ENCODE measurements at regions not wholly inside any gene's neighbourhood (a gene's known extent, or its start where the extent isn't known, plus 50 kb on each side); places are given as distances from the start of the nearest gene placed in this dataset.
"Not testable (repeated sequence)": the region's sequence is repeated elsewhere in the genome, so short reads cannot be mapped to it uniquely, and the experiment has no call there.

DNA sequence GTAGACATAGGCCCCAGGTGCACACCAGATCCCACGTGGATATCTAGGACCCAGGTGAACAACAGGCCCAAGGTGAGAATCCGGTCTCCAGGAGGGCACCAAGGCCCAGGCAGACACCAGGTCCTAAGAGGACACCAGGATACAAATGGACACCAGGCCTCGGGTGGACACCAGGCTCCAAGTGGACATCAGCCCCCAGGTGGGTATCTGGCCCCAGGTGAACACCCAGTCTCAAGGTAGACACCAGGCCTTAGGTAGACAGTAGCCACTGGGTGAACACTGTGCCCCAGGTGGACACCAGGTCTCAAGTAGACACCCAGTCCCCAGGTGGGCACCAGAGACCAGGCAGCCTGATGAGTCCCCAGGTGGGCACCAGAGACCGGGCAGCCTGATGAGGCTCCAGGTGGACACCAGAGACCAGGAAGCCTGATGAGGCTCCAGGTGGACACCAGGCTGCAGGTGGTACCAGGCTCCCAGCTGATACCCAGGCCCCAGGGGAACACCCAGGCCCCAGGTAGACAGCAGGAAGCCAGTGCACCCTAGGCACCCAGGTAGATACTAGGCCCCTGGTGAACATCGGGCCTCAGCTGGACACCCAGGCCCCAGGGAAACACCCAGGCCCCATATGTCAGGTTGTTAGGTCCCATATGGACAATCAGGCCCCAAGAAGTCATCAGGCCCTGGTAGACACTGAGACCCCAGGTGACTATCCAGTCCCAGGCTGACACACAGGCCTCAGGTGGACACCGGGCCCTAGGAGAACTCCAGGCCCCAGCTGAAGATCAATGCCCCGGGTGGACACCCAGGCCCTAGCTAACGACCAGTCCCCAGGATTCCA, 55.1 kb upstream of the SEPTIN5 start:
- Histone ChIP-seq H3K27me3 (ENCODE audit: low read depth, low read length) (0 out of 2 replicates have a peak, but pooled peaks cover 2% of the 10 kb centered on the region), H4K20me1 (ENCODE audit: insufficient read depth, low read length) (no peaks in the 10 kb centered on the region), H3K4me2 (ENCODE audit: low read length) (no peak overlapping the region), H3K9me3 (ENCODE audit: insufficient read depth, low read length) (no peaks in the 10 kb centered on the region), H3K4me3 (ENCODE audit: low read length) (no peak overlapping the region), H3K36me3 (replicated peaks; ENCODE audit: low read depth, low read length) (no peaks in the 10 kb centered on the region), H3K4me1 (ENCODE audit: low read length) (no peaks in the 10 kb centered on the region), H3K79me2 (ENCODE audit: low read length) (no peaks in the 10 kb centered on the region), H3K27ac (ENCODE audit: low read length) (no peak overlapping the region), H3K9ac (ENCODE audit: low read length) (no peak overlapping the region), H2AFZ (ENCODE audit: low read depth, low read length) (no peak overlapping the region)
- TF ChIP-seq CTCF (IDR thresholded peaks at IDR 0.05; ENCODE audit: low read depth, low read length) (no peak), EZH2phosphoT487 (IDR thresholded peaks at IDR 0.05; ENCODE audit: low read depth) (no peak)

- Histone ChIP-seq H3K36me3 (replicated peaks; ENCODE audit: low read depth, low read length) (no peaks in the 10 kb centered on the region), H4K20me1 (ENCODE audit: insufficient read depth, low read length) (no peaks in the 10 kb centered on the region), H3K4me3 (ENCODE audit: low read length) (no peak overlapping the region), H3K4me2 (ENCODE audit: low read length) (no peak overlapping the region), H2AFZ (ENCODE audit: low read depth, low read length) (no peak overlapping the region), H3K4me1 (ENCODE audit: low read length) (no peaks in the 10 kb centered on the region), H3K27me3 (ENCODE audit: low read depth, low read length) (0 out of 2 replicates have a peak, but pooled peaks cover 2% of the 10 kb centered on the region), H3K79me2 (ENCODE audit: low read length) (no peaks in the 10 kb centered on the region), H3K9ac (ENCODE audit: low read length) (no peak overlapping the region), H3K9me3 (ENCODE audit: insufficient read depth, low read length) (no peaks in the 10 kb centered on the region), H3K27ac (ENCODE audit: low read length) (no peak overlapping the region)
- TF ChIP-seq CTCF (IDR thresholded peaks at IDR 0.05; ENCODE audit: low read depth, low read length) (no peak), EZH2phosphoT487 (IDR thresholded peaks at IDR 0.05; ENCODE audit: low read depth) (no peak)
These were observed 54.4 kb upstream of the SEPTIN5 start for GRCh38 chr22:19659805-19660345.

GRCh38 chr22:19660583-19660982, 53.7 kb upstream of the SEPTIN5 start:
- H3K9me3 ChIP-seq (ENCODE audit: insufficient read depth, low read length); H4K20me1 ChIP-seq (ENCODE audit: insufficient read depth, low read length); H3K79me2 ChIP-seq (ENCODE audit: low read length); H3K27me3 ChIP-seq (ENCODE audit: low read depth, low read length); H2AFZ ChIP-seq (ENCODE audit: low read depth, low read length); H3K4me2 ChIP-seq (ENCODE audit: low read length); H3K4me1 ChIP-seq (ENCODE audit: low read length); H3K4me3 ChIP-seq (ENCODE audit: low read length); H3K27ac ChIP-seq (ENCODE audit: low read length); H3K36me3 ChIP-seq (replicated peaks; ENCODE audit: low read depth, low read length); H3K9ac ChIP-seq (ENCODE audit: low read length): not testable (repeated sequence)

DNA sequence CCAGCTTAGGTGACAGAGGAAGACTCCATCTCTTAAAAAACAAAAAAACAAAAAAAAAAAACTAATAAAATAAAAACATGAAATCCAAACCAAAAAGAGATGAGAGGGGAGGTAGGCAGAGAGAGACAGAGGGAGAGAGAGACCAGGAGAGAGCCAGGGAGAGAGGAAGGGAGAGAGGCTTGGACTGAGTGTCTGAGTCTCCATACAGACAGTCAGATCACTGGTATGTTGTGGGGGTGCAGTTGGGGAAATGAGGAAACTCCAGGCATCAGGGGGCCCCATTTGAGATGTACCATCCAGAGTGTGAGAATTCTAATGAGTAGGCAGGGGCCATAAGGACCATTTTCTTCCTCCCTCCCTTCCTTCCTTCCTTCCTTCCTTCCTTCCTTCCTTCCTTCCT, 53.1 kb upstream of the SEPTIN5 start:
- Histone ChIP-seq H3K27ac (ENCODE audit: low read length) (no peak overlapping the region), H3K4me2 (ENCODE audit: low read length) (no peak overlapping the region), H3K36me3 (replicated peaks; ENCODE audit: low read depth, low read length) (no peaks in the 10 kb centered on the region), H2AFZ (ENCODE audit: low read depth, low read length) (no peak overlapping the region), H3K79me2 (ENCODE audit: low read length) (no peaks in the 10 kb centered on the region), H3K27me3 (ENCODE audit: low read depth, low read length) (0 out of 2 replicates have a peak, but pooled peaks cover 2% of the 10 kb centered on the region), H3K4me3 (ENCODE audit: low read length) (no peak overlapping the region), H3K4me1 (ENCODE audit: low read length) (no peaks in the 10 kb centered on the region), H4K20me1 (ENCODE audit: insufficient read depth, low read length) (no peaks in the 10 kb centered on the region), H3K9me3 (ENCODE audit: insufficient read depth, low read length) (no peaks in the 10 kb centered on the region), H3K9ac (ENCODE audit: low read length) (no peak overlapping the region)
- TF ChIP-seq CTCF (IDR thresholded peaks at IDR 0.05; ENCODE audit: low read depth, low read length), result no peak
- no peak for TF ChIP-seq EZH2phosphoT487 (IDR thresholded peaks at IDR 0.05; ENCODE audit: low read depth)

DNA sequence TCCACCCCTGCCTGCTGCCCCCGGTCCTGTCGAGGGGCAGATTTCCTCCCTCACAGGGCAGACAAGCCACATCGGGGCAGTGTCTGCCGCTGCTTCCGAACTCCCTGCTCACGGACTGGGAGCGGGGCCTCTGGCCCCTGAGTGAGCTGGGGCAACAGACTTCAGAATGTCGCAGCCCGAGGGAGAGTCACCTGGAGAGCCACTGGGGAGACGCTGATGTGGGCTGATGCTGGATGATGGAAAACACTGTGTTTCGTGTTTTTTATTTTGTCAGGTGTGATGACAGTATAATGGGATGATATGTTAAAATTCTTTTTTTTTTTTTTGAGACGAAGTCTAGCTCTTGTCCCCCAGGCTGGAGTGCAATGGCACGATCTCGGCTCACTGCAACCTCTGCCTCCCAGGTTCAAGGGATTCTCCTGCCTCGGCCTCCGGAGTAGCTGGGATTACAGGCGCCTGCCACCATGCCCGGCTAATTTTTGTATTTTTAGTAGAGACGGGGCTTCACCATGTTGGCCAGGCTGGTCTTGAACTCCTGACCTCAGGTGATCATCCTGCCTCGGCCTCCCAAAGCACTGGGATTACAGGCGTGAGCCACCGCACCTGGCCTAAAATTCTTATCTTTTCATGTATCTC, 52.1 kb upstream of the SEPTIN5 start:
- not testable (repeated sequence) for H4K20me1 ChIP-seq (ENCODE audit: insufficient read depth, low read length); H2AFZ ChIP-seq (ENCODE audit: low read depth, low read length); H3K9ac ChIP-seq (ENCODE audit: low read length); H3K36me3 ChIP-seq (replicated peaks; ENCODE audit: low read depth, low read length); H3K4me2 ChIP-seq (ENCODE audit: low read length); H3K79me2 ChIP-seq (ENCODE audit: low read length); H3K4me3 ChIP-seq (ENCODE audit: low read length); H3K27me3 ChIP-seq (ENCODE audit: low read depth, low read length); H3K9me3 ChIP-seq (ENCODE audit: insufficient read depth, low read length); H3K4me1 ChIP-seq (ENCODE audit: low read length); H3K27ac ChIP-seq (ENCODE audit: low read length)
